B cell (primary cell): ENCODE measurements at regions not wholly inside any gene's neighbourhood (a gene's known extent, or its start where the extent isn't known, plus 50 kb on each side); places are given as distances from the start of the nearest gene placed in this dataset.

Experiments used
- EZH2 ChIP-seq: IDR thresholded peaks from 2 replicates; pipeline ENCODE4 v1.6.1; 2012; ENCODE audit warnings: borderline replicate concordance, low read depth, mild to moderate bottlenecking, moderate library complexity, low read length; ENCODE audit not compliant: insufficient read depth, poor library complexity, severe bottlenecking
- TF ChIP-seq, protein P1 (sequence below): fragments of 200-600 bp; IDR thresholded peaks from one replicate; pipeline ENCODE4 v1.8.0; 2022; ENCODE audit warnings: antibody characterized with exemption, mild to moderate bottlenecking

DNA sequence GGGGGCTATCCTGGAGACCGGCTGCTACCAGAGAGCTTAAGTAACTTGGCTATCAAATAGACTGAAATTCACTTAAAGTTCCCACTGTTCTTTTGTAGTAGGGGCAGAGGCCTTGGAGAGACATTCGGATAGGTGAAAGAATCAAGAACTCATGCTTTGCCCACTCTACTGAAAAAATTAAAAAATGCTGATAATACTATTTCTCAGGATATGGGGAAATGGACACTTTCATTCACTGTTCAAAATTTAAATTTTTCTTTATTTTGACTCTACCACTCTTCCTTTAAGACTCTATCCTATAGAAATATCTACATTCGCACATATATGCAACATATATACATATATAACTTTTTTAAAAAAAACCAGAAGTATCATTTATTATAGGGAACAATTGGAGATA is 117.8 kb upstream of the CHD6 start:
- TF ChIP-seq, protein P1, sequence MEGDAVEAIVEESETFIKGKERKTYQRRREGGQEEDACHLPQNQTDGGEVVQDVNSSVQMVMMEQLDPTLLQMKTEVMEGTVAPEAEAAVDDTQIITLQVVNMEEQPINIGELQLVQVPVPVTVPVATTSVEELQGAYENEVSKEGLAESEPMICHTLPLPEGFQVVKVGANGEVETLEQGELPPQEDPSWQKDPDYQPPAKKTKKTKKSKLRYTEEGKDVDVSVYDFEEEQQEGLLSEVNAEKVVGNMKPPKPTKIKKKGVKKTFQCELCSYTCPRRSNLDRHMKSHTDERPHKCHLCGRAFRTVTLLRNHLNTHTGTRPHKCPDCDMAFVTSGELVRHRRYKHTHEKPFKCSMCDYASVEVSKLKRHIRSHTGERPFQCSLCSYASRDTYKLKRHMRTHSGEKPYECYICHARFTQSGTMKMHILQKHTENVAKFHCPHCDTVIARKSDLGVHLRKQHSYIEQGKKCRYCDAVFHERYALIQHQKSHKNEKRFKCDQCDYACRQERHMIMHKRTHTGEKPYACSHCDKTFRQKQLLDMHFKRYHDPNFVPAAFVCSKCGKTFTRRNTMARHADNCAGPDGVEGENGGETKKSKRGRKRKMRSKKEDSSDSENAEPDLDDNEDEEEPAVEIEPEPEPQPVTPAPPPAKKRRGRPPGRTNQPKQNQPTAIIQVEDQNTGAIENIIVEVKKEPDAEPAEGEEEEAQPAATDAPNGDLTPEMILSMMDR = no peak
- TF ChIP-seq EZH2 = no peak
